GM19455 (cell line): ENCODE measurements at regions not wholly inside any gene's neighbourhood (a gene's known extent, or its start where the extent isn't known, plus 50 kb on each side); places are given as distances from the start of the nearest gene placed in this dataset.
A peak's percentile ranks its signal among the peaks of the same experiment; 100 is the strongest.
"Not testable (repeated sequence)": the region's sequence is repeated elsewhere in the genome, so short reads cannot be mapped to it uniquely, and the experiment has no call there.

Experiments
- ATAC-seq: cut with Tn5 transposase; IDR thresholded peaks from one replicate; pipeline ENCODE4 v1.9.1; 2021; ENCODE audit not compliant: unreplicated experiment

DNA sequence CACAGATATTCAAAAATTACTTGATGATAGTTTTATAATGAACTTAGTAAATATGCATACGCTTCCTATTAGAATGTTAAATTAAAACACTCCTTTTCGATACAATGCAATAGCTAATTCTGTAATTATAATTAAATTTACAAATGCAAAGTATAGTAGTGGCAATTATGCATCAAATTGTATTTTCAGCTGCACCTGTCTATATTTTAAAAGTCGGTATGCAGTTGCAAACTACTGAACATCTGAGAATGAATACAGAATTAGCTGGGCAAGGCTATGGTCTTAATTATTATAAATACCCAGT lies 110.4 kb upstream of the ARHGAP42 start:
- no peak for ATAC-seq

DNA sequence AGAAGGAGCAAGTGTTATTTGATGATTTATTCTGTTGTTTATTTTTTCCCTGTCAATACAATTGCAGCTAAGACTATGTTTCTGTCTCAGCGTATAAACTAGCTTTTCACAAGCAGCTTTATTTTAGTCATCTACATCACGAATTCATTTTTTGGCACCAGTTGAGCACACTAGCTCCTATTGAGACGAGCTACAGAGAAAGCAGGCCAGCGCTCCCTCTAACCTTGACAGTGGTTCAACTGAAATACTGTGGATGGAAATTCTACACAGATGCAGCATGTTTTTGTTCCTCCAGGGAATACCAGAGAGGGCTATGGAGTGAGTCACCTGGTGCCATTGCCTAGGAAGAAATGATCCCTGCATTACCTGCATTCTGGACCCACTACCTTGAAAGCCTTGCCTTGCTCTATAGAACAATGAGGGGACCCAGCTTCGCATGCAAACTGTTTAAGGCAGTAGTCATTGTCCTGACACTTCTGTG lies 108.2 kb upstream of the ARHGAP42 start:
- ATAC-seq: no peak

GRCh38 chr11:100581318-100581717 lies 105.8 kb upstream of the ARHGAP42 start:
- ATAC-seq: no peak

DNA sequence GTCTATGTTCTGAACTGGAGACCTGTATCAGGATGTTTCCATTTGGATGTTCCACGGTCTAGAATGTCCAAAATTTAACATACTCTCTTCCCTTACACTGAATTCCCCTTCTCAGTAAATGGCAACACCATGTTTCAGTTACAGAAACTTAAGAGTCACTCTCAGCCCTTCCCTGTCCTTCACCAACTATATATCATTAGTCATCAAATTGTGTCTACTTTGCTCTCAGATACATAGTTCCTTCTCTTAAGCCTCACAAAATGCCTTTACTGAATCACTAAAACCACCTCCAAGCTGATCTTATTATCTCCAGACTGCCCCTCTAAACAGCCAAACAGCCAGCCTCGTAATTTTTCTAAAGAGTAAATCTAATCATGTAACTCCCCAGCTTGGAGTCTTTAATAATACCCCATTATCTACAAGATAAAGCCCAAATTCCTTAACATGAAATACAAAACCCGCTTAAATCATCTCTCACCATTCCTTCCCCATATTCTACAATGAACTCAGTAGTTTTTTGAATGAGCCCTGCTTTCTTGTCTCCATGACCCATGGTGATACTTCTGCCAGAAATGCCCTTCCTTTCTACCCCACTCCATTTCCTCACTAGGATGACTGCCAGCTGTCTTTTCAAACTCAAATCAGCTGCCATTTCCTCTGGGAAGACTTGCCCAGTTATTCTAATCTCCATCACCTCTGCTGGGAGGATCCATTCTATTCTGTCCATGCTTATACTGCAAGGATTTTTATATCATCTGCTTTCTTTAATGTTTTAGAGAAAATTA lies 102.7 kb upstream of the ARHGAP42 start:
- no peak for ATAC-seq

- ATAC-seq: no peak
These were observed 101.4 kb upstream of the ARHGAP42 start for GRCh38 chr11:100585728-100586127.

DNA sequence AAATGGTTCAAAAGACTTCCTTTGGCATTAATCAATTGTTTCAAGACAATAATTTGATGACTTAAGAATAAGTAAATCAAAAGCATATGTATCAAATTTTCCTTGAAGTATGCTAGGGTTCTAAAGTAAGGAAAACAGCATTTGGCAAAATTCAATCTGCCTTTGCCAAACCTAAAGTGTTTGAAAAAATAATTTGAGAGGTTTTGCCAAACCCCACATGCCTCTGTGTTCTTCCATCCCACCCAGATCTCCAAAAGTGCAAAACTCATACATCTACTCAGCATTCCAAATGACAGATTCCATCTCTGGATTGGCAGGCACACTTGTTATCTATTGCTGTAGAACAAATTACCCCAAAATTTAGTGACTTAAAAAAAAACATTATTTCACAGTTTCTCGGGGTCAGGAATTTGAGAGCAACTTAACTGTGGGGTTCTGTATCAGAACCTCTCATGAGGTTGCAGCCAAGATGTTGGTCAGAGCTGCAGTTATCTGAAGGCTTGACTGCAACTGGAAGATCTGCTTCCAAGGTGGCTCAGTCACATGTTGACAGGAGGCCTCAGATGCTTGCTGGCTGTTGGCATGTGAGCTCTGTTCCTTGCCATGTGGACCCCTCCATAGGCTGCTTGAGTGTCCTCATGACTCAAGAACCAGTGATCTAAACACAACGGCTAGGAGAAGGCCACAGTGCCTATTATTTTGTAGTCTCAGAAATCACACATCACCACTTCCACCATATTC lies 100.6 kb upstream of the ARHGAP42 start:
- ATAC-seq: no peak

DNA sequence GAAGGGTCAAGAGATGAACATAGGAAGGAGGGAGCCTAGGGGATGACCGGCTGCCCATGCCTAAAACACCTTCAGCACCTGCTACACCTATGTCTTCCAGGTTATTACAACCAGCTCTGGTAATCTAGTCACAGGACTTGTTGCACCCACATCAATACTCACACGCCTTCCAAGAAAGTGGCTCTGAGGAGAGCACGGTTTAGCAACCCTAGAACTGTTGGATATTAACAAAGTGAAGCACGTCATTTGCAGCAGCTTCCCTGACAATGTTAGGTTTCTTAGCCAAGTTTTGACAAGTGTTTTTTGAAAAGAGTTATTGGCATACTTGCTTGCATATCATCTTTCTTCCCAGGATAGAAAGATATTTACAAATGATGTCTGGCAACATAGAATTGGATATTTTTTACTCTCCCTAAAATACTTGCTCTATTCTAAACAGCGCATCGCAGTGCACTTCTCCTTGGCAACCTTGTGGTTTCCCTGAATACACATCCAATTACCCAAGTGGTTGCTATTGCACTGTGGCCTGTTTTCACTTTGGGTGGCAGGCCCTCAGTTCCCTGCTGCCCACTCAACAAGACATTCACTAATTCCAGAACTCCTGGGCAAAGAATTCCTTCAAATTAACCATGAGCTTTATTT lies 94.3 kb upstream of the ARHGAP42 start:
- ATAC-seq: no peak

DNA sequence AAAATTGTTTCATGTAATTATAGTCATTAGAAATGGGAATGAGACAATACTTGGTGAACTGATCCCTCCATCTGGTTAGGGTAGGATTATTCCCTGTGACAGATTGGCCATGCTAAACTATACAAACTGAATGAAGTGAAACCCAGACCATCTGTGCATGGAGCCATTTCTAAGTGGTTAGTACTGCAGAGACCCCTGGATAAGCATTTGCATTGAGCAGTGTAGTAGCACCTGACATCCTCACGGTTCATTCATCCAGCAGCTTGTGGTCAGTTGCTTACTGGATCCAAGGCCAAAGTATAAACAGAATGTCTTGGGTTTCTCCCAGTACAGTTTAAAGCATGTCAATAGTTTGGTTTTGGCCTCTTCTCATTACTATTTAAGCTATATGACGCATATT lies 93.8 kb upstream of the ARHGAP42 start:
- no peak for ATAC-seq

DNA sequence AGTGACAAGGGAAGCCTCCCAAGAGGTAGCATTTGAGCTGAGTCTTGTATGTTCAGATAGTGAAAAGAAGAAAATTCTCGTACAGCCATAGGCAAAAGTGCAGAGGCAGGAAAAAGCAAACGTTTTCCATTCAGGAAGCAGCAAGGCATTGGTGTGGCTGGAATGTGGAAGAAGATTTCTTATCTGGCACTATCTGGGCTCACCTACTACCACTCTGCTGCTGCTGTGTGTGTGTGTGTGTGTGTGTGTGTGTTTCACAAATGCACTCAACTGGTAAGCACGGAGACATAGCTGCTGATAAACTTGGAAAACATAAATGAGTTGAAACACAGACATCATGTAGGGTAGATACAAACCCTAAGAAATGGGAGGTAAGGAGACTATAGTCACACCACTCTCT lies 92.8 kb upstream of the ARHGAP42 start:
- ATAC-seq: no peak

DNA sequence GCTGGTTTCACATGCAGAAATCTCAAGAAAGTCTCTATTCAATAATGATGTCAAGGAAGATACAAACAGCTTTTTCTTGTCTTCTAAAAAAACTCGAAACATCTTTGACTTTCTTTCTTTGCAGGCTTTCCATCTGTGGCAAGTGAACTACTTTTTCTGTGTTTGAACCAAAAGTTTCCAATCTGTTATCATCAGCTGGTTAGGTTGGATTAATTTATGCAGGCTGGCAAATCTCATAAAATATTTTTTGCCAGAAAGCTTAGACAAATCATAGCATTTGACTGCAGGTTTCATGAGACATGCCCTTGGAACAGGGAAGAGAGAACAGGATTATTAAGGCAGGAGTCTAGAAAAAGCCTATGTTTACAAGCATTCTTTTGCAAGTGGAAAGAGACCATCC lies 86.1 kb upstream of the ARHGAP42 start:
- no peak for ATAC-seq

GRCh38 chr11:100602716-100603115 lies 84.4 kb upstream of the ARHGAP42 start:
- ATAC-seq: no peak

GRCh38 chr11:100607761-100608160 lies 79.3 kb upstream of the ARHGAP42 start:
- ATAC-seq: not testable (repeated sequence)

DNA sequence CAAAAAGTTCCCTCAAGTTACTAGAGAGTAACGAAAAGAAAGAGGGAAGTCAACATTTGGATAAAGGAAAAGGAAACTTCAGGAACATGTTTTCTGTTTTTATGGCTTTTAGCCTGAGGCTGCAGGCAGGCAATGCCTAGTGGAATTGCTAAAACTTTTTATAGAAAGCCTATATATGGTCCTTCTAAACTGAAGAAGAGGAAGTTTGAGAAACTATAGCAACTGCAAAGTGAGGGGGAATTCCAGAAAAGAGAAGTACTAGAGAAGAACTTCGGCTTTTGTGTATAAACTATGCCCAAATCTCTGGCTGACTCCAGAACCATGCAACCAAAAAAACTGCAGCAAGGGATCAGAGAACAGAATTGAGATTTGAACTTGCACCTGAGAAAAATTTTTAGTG lies 74.3 kb upstream of the ARHGAP42 start:
- ATAC-seq: peak; percentile 69

DNA sequence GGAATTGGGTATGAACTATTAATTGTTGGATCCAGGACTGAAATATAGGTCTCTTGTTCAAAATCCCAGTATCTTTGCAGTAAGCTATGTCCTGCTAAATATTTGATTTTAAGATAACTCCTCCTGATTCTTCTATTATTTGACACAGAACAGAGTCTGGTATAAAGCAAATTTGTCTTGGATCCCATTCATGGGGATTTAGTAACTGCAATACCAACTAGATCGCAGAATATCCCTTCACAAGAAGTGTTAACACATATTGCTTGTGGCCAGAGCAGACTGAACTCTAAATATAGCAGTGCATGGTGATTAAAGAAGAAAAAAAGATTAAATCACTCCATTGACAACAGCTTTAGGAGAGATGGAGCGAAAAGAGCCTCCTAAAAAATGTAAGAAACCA lies 68.2 kb upstream of the ARHGAP42 start:
- ATAC-seq: no peak

- ATAC-seq: no peak
These were observed 67.6 kb upstream of the ARHGAP42 start for GRCh38 chr11:100619484-100619883.

- no peak for ATAC-seq
These were observed 64.7 kb upstream of the ARHGAP42 start for GRCh38 chr11:100622404-100622803.

- no peak for ATAC-seq
These were observed 62.7 kb upstream of the ARHGAP42 start for GRCh38 chr11:100624346-100624745.

DNA sequence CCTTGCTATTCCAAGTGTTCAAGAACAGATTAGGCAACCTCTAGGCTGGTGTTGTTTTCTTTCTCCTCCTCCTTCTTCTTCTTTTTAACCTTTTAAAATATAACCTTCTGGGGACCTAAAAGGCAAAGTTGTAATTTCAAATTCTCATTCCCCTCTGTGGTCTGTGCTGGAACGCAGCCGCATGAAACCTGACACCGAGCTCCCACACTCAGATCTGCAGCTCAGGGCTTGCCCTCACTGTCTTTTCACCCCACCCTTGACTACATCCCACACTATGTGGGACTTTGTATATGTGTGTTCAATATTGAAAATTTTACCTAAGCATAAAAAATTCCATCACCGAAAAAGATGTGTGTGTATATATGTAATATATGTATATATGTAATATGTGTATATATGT lies 62.0 kb upstream of the ARHGAP42 start:
- ATAC-seq: no peak

DNA sequence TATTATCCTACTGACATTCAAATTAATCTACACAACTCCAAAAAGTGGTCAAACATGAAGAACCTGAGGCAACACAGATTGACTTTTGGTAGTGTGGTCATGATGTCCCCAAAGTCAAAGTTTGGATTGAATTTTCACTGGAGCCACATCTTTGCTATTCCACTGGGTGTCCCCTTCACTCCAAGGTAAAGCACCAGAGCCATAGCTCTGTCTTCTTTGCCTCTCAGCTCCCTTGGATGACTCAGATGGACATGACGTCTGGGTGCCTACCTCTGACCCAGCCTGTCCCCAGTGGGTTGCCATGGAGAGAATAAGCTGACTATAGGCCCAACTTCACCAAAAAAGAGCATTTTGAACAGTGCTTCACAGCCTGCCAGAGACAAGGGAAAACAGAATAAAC lies 57.4 kb upstream of the ARHGAP42 start:
- no peak for ATAC-seq

- no peak for ATAC-seq
These were observed 56.2 kb upstream of the ARHGAP42 start for GRCh38 chr11:100630898-100631297.

- no peak for ATAC-seq
These were observed 55.8 kb upstream of the ARHGAP42 start for GRCh38 chr11:100631316-100631715.

DNA sequence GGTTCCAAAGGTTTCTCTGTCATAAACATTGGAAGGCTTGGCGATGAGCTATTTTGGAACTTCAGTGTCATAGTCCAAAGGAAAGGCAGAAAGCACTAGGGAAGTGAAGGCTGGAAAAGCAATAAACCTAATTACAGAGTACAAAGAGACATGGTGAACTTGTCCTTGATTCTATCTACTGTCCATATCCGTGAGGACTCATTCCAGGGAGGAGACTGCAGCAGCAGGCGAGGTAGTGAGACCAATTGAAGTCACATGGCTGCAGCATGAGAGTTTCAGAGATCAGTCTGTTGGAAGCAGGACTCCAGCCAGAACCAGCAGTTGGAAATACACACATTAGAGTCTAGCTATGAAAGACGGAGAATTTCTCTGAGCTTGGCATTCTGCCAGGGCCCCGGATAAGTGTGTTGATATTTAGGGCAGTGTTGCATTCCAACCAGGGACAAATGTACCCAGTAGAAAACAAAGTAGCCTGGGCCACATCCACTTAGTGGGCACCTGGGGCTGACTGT lies 54.1 kb upstream of the ARHGAP42 start:
- ATAC-seq: no peak
